ENCODE measurements at regions not wholly inside any gene's neighbourhood (a gene's known extent, or its start where the extent isn't known, plus 50 kb on each side); places are given as distances from the start of the nearest gene placed in this dataset.

- Histone ChIP-seq H3K9me3 (ENCODE audit: insufficient read depth, low read depth, low read length) (peaks cover 3% of the 10 kb centered on the region), H3K9ac (ENCODE audit: low read length) (no peak overlapping the region), H3K4me1 (ENCODE audit: insufficient read depth, low read length) (no peaks in the 10 kb centered on the region), H2AFZ (ENCODE audit: low read depth, low read length) (no peak overlapping the region), H3K79me2 (ENCODE audit: insufficient read depth, low read length) (no peaks in the 10 kb centered on the region), H3K4me2 (ENCODE audit: low read length) (no peak overlapping the region), H3K27me3 (ENCODE audit: insufficient read depth, low read length) (no peaks in the 10 kb centered on the region), H4K20me1 (ENCODE audit: insufficient read depth, low read length) (no peaks in the 10 kb centered on the region), H3K36me3 (ENCODE audit: insufficient read depth, low read length) (no peaks in the 10 kb centered on the region), H3K27ac (ENCODE audit: low read depth, low read length) (no peak overlapping the region), H3K4me3 (ENCODE audit: insufficient read depth, low read depth, low read length) (no peak overlapping the region)
- TF ChIP-seq CTCF (IDR thresholded peaks at IDR 0.05; ENCODE audit: insufficient read depth, low read depth, low read length) (no peak), EZH2 (IDR thresholded peaks at IDR 0.05; ENCODE audit: insufficient read depth, low read length) (no peak)
- DNase-seq (ENCODE audit: low read depth) (no peak), FAIRE-seq (no peak)
- Mint-ChIP-seq H3K9me3 (ENCODE audit: unreplicated experiment) (peaks cover 16% of the 10 kb centered on the region), H3K27me3 (ENCODE audit: low read depth, unreplicated experiment) (no peaks in the 10 kb centered on the region), H3K27ac (ENCODE audit: unreplicated experiment) (no peak overlapping the region), H3K4me1 (ENCODE audit: low read depth, unreplicated experiment) (no peaks in the 10 kb centered on the region), H3K36me3 (ENCODE audit: low read depth, unreplicated experiment) (no peaks in the 10 kb centered on the region), H3K4me3 (ENCODE audit: unreplicated experiment) (no peak overlapping the region)
Measured at GRCh38 chr1:4261327-4261726, 361.3 kb upstream of the C1orf174 start.

- Histone ChIP-seq H3K79me2 (ENCODE audit: insufficient read depth, low read length) (no peaks in the 10 kb centered on the region), H4K20me1 (ENCODE audit: insufficient read depth, low read length) (no peaks in the 10 kb centered on the region), H3K4me2 (ENCODE audit: low read length) (no peak overlapping the region), H3K27ac (ENCODE audit: low read depth, low read length) (no peak overlapping the region), H3K9ac (ENCODE audit: low read length) (no peak overlapping the region), H3K36me3 (ENCODE audit: insufficient read depth, low read length) (no peaks in the 10 kb centered on the region), H2AFZ (ENCODE audit: low read depth, low read length) (no peak overlapping the region), H3K4me1 (ENCODE audit: insufficient read depth, low read length) (no peaks in the 10 kb centered on the region), H3K4me3 (ENCODE audit: insufficient read depth, low read depth, low read length) (no peak overlapping the region), H3K9me3 (ENCODE audit: insufficient read depth, low read depth, low read length) (peaks cover 3% of the 10 kb centered on the region), H3K27me3 (ENCODE audit: insufficient read depth, low read length) (no peaks in the 10 kb centered on the region)
- Mint-ChIP-seq H3K36me3 (ENCODE audit: low read depth, unreplicated experiment) (no peaks in the 10 kb centered on the region), H3K4me3 (ENCODE audit: unreplicated experiment) (no peak overlapping the region), H3K27ac (ENCODE audit: unreplicated experiment) (no peak overlapping the region), H3K9me3 (ENCODE audit: unreplicated experiment) (peaks cover 9% of the 10 kb centered on the region), H3K4me1 (ENCODE audit: low read depth, unreplicated experiment) (no peaks in the 10 kb centered on the region), H3K27me3 (ENCODE audit: low read depth, unreplicated experiment) (no peaks in the 10 kb centered on the region)
- FAIRE-seq: no peak
- DNase-seq (ENCODE audit: low read depth): no peak
- TF ChIP-seq EZH2 (IDR thresholded peaks at IDR 0.05; ENCODE audit: insufficient read depth, low read length) (no peak), CTCF (IDR thresholded peaks at IDR 0.05; ENCODE audit: insufficient read depth, low read depth, low read length) (no peak)
Measured at GRCh38 chr1:4262665-4263064, 362.6 kb upstream of the C1orf174 start.

- TF ChIP-seq CTCF (IDR thresholded peaks at IDR 0.05; ENCODE audit: insufficient read depth, low read depth, low read length) (no peak), EZH2 (IDR thresholded peaks at IDR 0.05; ENCODE audit: insufficient read depth, low read length) (no peak)
- Mint-ChIP-seq H3K4me1 (ENCODE audit: low read depth, unreplicated experiment) (no peaks in the 10 kb centered on the region), H3K27me3 (ENCODE audit: low read depth, unreplicated experiment) (no peaks in the 10 kb centered on the region), H3K27ac (ENCODE audit: unreplicated experiment) (no peak overlapping the region), H3K4me3 (ENCODE audit: unreplicated experiment) (no peak overlapping the region), H3K9me3 (ENCODE audit: unreplicated experiment) (peaks cover 7% of the 10 kb centered on the region), H3K36me3 (ENCODE audit: low read depth, unreplicated experiment) (no peaks in the 10 kb centered on the region)
- H3K4me1 ChIP-seq (ENCODE audit: insufficient read depth, low read length): no peaks in the 10 kb centered on the region
- H2AFZ ChIP-seq (ENCODE audit: low read depth, low read length): no peak overlapping the region
- H3K36me3 ChIP-seq (ENCODE audit: insufficient read depth, low read length): no peaks in the 10 kb centered on the region
- no peaks in the 10 kb centered on the region for H3K27me3 ChIP-seq (ENCODE audit: insufficient read depth, low read length)
- no peaks in the 10 kb centered on the region for H3K79me2 ChIP-seq (ENCODE audit: insufficient read depth, low read length)
- H3K27ac ChIP-seq (ENCODE audit: low read depth, low read length): no peak overlapping the region
- no peak for DNase-seq (ENCODE audit: low read depth)
- no peak overlapping the region for H3K4me3 ChIP-seq (ENCODE audit: insufficient read depth, low read depth, low read length)
- no peaks in the 10 kb centered on the region for H4K20me1 ChIP-seq (ENCODE audit: insufficient read depth, low read length)
- H3K9ac ChIP-seq (ENCODE audit: low read length): no peak overlapping the region
- no peak for FAIRE-seq
- H3K4me2 ChIP-seq (ENCODE audit: low read length): no peak overlapping the region
- H3K9me3 ChIP-seq (ENCODE audit: insufficient read depth, low read depth, low read length): peaks cover 2% of the 10 kb centered on the region
Measured at GRCh38 chr1:4263699-4264098, 363.6 kb upstream of the C1orf174 start.
